Hepatocyte (in vitro differentiated cells): ENCODE measurements at regions not wholly inside any gene's neighbourhood (a gene's known extent, or its start where the extent isn't known, plus 50 kb on each side); places are given as distances from the start of the nearest gene placed in this dataset. TPM values are rescaled to one million over a fixed set of nuclear protein-coding genes. Genes with fewer than 3 reads are reported as not detected.

Experiments used
- microRNA-seq: library from miRNA; unstranded; fragments of <30 nt; microRNA quantifications from one replicate; pipeline ENCODE4, GENCODE V29; 2017
- small RNA-seq: library from RNA; depleted of rRNA; stranded (forward); fragments of <200 nt; gene quantifications from one replicate; pipeline ENCODE3, GENCODE V24; 2014

Small RNA genes lying in the stretch of these regions (microRNA-seq; reads per million reads assigned to microRNA genes)
- gene MIR3648-1 (not detected), gene MIR3687-1 (not detected), gene MIR6724-1 (not detected), gene MIR6724-2 (not detected)

Small RNA genes lying in the stretch of these regions (small RNA-seq; reads per million reads assigned to genes)
- gene MIR3648-1 (not detected), gene MIR3687-1 (not detected), gene MIR6724-1 (not detected), gene MIR6724-2 (not detected), gene RF01518 (not detected), gene RNA5-8SN2 (not detected)
